GM18502 (cell line): ENCODE measurements at regions not wholly inside any gene's neighbourhood (a gene's known extent, or its start where the extent isn't known, plus 50 kb on each side); places are given as distances from the start of the nearest gene placed in this dataset.
"Not testable (repeated sequence)": the region's sequence is repeated elsewhere in the genome, so short reads cannot be mapped to it uniquely, and the experiment has no call there.

Source experiments
- ATAC-seq: cut with Tn5 transposase; IDR thresholded peaks from one replicate; pipeline ENCODE4 v1.9.1; 2021; ENCODE audit warnings: mild to moderate bottlenecking; ENCODE audit not compliant: unreplicated experiment, poor library complexity

GRCh38 chr3:151675858-151676615 is 57.7 kb upstream of the AADACL2 start:
- no peak for ATAC-seq

- ATAC-seq, result no peak
Measured at GRCh38 chr3:151673974-151674373, 59.8 kb upstream of the AADACL2 start.

GRCh38 chr3:151667762-151668161 is 66.0 kb upstream of the AADACL2 start:
- ATAC-seq, result not testable (repeated sequence)

GRCh38 chr3:151660885-151661284 is 72.8 kb upstream of the AADACL2 start:
- ATAC-seq, result no peak

- no peak for ATAC-seq
Measured at GRCh38 chr3:151644986-151645385, 88.7 kb upstream of the AADACL2 start.

GRCh38 chr3:151644020-151644620 is 89.6 kb upstream of the AADACL2 start:
- ATAC-seq, result no peak

GRCh38 chr3:151639418-151639740 is 94.3 kb upstream of the AADACL2 start:
- ATAC-seq, result no peak

- ATAC-seq, result no peak
Measured at GRCh38 chr3:151638555-151639417, 94.9 kb upstream of the AADACL2 start.

- no peak for ATAC-seq
Measured at GRCh38 chr3:151635905-151636304, 97.8 kb upstream of the AADACL2 start.

- no peak for ATAC-seq
Measured at GRCh38 chr3:151631946-151632345, 101.8 kb upstream of the AADACL2 start.

GRCh38 chr3:151630938-151631441 is 102.7 kb upstream of the AADACL2 start:
- no peak for ATAC-seq

- ATAC-seq, result no peak
Measured at GRCh38 chr3:151630035-151630434, 103.7 kb upstream of the AADACL2 start.

- no peak for ATAC-seq
Measured at GRCh38 chr3:151625586-151625985, 108.1 kb upstream of the AADACL2 start.

- no peak for ATAC-seq
Measured at GRCh38 chr3:151625086-151625485, 108.6 kb upstream of the AADACL2 start.

GRCh38 chr3:151620071-151620470 is 113.7 kb upstream of the AADACL2 start:
- ATAC-seq, result no peak

- no peak for ATAC-seq
Measured at GRCh38 chr3:151615464-151615863, 118.3 kb upstream of the AADACL2 start.

GRCh38 chr3:151612115-151612514 is 121.6 kb upstream of the AADACL2 start:
- no peak for ATAC-seq

- no peak for ATAC-seq
Measured at GRCh38 chr3:151611419-151611818, 122.3 kb upstream of the AADACL2 start.

GRCh38 chr3:151609491-151609890 is 124.2 kb upstream of the AADACL2 start:
- no peak for ATAC-seq

- no peak for ATAC-seq
Measured at GRCh38 chr3:151604891-151605290, 128.8 kb upstream of the AADACL2 start.

GRCh38 chr3:151600783-151601182 is 132.9 kb upstream of the AADACL2 start:
- no peak for ATAC-seq
